H9 (cell line): ENCODE measurements at regions not wholly inside any gene's neighbourhood (a gene's known extent, or its start where the extent isn't known, plus 50 kb on each side); places are given as distances from the start of the nearest gene placed in this dataset.
A peak's percentile ranks its signal among the peaks of the same experiment; 100 is the strongest.

Experiments used
- DNase-seq: peaks from one replicate; pipeline ENCODE4 v3.0.0-alpha.2; 2017
- H2AFZ ChIP-seq: one replicate; pipeline ENCODE4 v1.6.1; 2013; ENCODE audit warnings: mild to moderate bottlenecking, low read length, control low read depth, moderate library complexity
- H2AK5ac ChIP-seq: 2 replicates; pipeline ENCODE4 v1.6.1; 2013; ENCODE audit warnings: low read length, control low read depth, mixed read lengths; ENCODE audit not compliant: insufficient read length
- H2BK120ac ChIP-seq: one replicate; pipeline ENCODE4 v1.6.1; 2013; ENCODE audit warnings: low read depth, mild to moderate bottlenecking, low read length, control low read depth, inconsistent platforms; ENCODE audit not compliant: poor library complexity, severe bottlenecking
- H2BK12ac ChIP-seq: 2 replicates; pipeline ENCODE4 v1.6.1; 2013; ENCODE audit warnings: low read length, control low read depth, mixed read lengths, low read depth; ENCODE audit not compliant: insufficient read length
- H2BK15ac ChIP-seq: 2 replicates; pipeline ENCODE4 v1.6.1; 2013; ENCODE audit warnings: low read depth, low read length, control low read depth
- H2BK20ac ChIP-seq: one replicate; pipeline ENCODE4 v1.6.1; 2013; ENCODE audit warnings: low read depth, mild to moderate bottlenecking, low read length, control low read depth, inconsistent platforms; ENCODE audit not compliant: poor library complexity, severe bottlenecking
- H2BK5ac ChIP-seq: 2 replicates; pipeline ENCODE4 v1.6.1; 2013; ENCODE audit warnings: low read length, control low read depth, mixed read lengths; ENCODE audit not compliant: insufficient read length
- H3K14ac ChIP-seq: 2 replicates; pipeline ENCODE4 v1.6.1; 2013; ENCODE audit warnings: low read length, control low read depth; ENCODE audit not compliant: insufficient read depth
- H3K18ac ChIP-seq: 2 replicates; pipeline ENCODE4 v1.6.1; 2013; ENCODE audit warnings: low read depth, mild to moderate bottlenecking, mixed read lengths, low read length, control low read depth; ENCODE audit not compliant: insufficient read length
- H3K23ac ChIP-seq: 2 replicates; pipeline ENCODE4 v1.6.1; 2013; ENCODE audit warnings: low read length, control low read depth, mixed read lengths, low read depth; ENCODE audit not compliant: insufficient read length
- H3K23me2 ChIP-seq: 2 replicates; pipeline ENCODE4 v1.6.1; 2013; ENCODE audit warnings: low read depth, mild to moderate bottlenecking, mixed read lengths, low read length, control low read depth; ENCODE audit not compliant: insufficient read length, poor library complexity, severe bottlenecking
- H3K27ac ChIP-seq: 2 replicates; pipeline ENCODE4 v1.5.1; 2013; ENCODE audit warnings: low read length, control low read depth, mixed read lengths, low read depth; ENCODE audit not compliant: insufficient read length
- H3K27me3 ChIP-seq: 2 replicates; pipeline ENCODE4 v1.6.1; 2013; ENCODE audit warnings: low read length, control low read depth, inconsistent platforms; ENCODE audit not compliant: insufficient read depth
- H3K4ac ChIP-seq: 2 replicates; pipeline ENCODE4 v1.6.1; 2013; ENCODE audit warnings: low read depth, mild to moderate bottlenecking, control low read depth, inconsistent platforms, low read length, moderate library complexity
- H3K4me1 ChIP-seq: 2 replicates; pipeline ENCODE4 v1.6.1; 2013; ENCODE audit warnings: low read length, control low read depth, inconsistent platforms; ENCODE audit not compliant: insufficient read depth
- H3K4me2 ChIP-seq: 2 replicates; pipeline ENCODE4 v1.6.1; 2013; ENCODE audit warnings: low read length, control low read depth, mixed read lengths; ENCODE audit not compliant: insufficient read length, insufficient read depth
- H3K56ac ChIP-seq: 2 replicates; pipeline ENCODE4 v1.6.1; 2013; ENCODE audit warnings: low read depth, mild to moderate bottlenecking, mixed read lengths, low read length, control low read depth; ENCODE audit not compliant: insufficient read length
- H3K79me1 ChIP-seq: 2 replicates; pipeline ENCODE4 v1.6.1; 2013; ENCODE audit warnings: low read depth, mild to moderate bottlenecking, moderate library complexity, low read length, control low read depth, inconsistent platforms; ENCODE audit not compliant: insufficient read depth, poor library complexity, severe bottlenecking
- H3K79me2 ChIP-seq: 2 replicates; pipeline ENCODE4 v1.6.1; 2013; ENCODE audit warnings: low read length, control low read depth, inconsistent platforms; ENCODE audit not compliant: insufficient read depth
- H3K9ac ChIP-seq: 2 replicates; pipeline ENCODE4 v1.6.1; 2013; ENCODE audit warnings: low read length, control low read depth, mixed read lengths; ENCODE audit not compliant: insufficient read length; ENCODE audit errors: extremely low read depth
- H3K9me3 ChIP-seq: one replicate; pipeline ENCODE4 v1.6.1; 2013; ENCODE audit warnings: low read depth, low read length, inconsistent platforms; ENCODE audit not compliant: control insufficient read depth
- H3T11ph ChIP-seq: one replicate; pipeline ENCODE4 v1.6.1; 2013; ENCODE audit warnings: mild to moderate bottlenecking, low read length, control low read depth, inconsistent platforms
- H4K20me1 ChIP-seq: one replicate; pipeline ENCODE4 v1.6.1; 2013; ENCODE audit not compliant: control insufficient read depth, insufficient read length, insufficient read depth
- H4K5ac ChIP-seq: 2 replicates; pipeline ENCODE4 v1.6.1; 2013; ENCODE audit warnings: low read depth, mild to moderate bottlenecking, mixed read lengths, low read length, control low read depth; ENCODE audit not compliant: insufficient read length
- H4K8ac ChIP-seq: replicated peaks from 2 replicates; pipeline ENCODE4 v1.6.1; 2013; ENCODE audit warnings: low read length, control low read depth, mixed read lengths, low read depth; ENCODE audit not compliant: insufficient read length
- H4K91ac ChIP-seq: 2 replicates; pipeline ENCODE4 v1.6.1; 2013; ENCODE audit warnings: low read depth, mild to moderate bottlenecking, moderate library complexity, mixed read lengths, low read length, control low read depth; ENCODE audit not compliant: insufficient read length
- H3K27ac Mint-ChIP-seq, 3 experiments: 2 replicates in 2 of 3; 3 replicates in 1 of 3; pipeline ENCODE4 v1.8.0; 2020 to 2021; ENCODE audit warnings: mixed read lengths in 3 of 3, mild to moderate bottlenecking in 1 of 3, moderate library complexity in 1 of 3
- H3K27me3 Mint-ChIP-seq: 2 replicates; pipeline ENCODE4 v1.8.0; 2021; ENCODE audit warnings: low read depth, mild to moderate bottlenecking, moderate library complexity, mixed read lengths
- H3K36me3 Mint-ChIP-seq, 3 experiments: 2 replicates in 2 of 3; 3 replicates in 1 of 3; pipeline ENCODE4 v1.8.0; 2020 to 2021; ENCODE audit warnings: low read depth in 3 of 3, mixed read lengths in 3 of 3; ENCODE audit not compliant: insufficient read depth in 1 of 3
- H3K4me1 Mint-ChIP-seq, 2 experiments: 2 replicates each; pipeline ENCODE4 v1.8.0; 2020; ENCODE audit warnings: mixed read lengths in 2 of 2
- H3K4me3 Mint-ChIP-seq, 2 experiments: 2 replicates in 1 of 2; 3 replicates in 1 of 2; pipeline ENCODE4 v1.8.0; 2020 to 2021; ENCODE audit warnings: mild to moderate bottlenecking in 2 of 2, mixed read lengths in 2 of 2, moderate library complexity in 1 of 2
- H3K9me3 Mint-ChIP-seq, 2 experiments: 2 replicates in 1 of 2; 3 replicates in 1 of 2; pipeline ENCODE4 v1.8.0; 2020; ENCODE audit warnings: mild to moderate bottlenecking in 2 of 2, mixed read lengths in 2 of 2, moderate library complexity in 1 of 2
- CTCF ChIP-seq: fragments of 200-600 bp; sonication (generic); conservative IDR thresholded peaks from 3 replicates; pipeline ENCODE4 v1.8.0; 2021; ENCODE audit warnings: antibody characterized with exemption, mild to moderate bottlenecking
- WGBS: extraction: QIAGEN DNeasy Blood & Tissue Kit; methylation state at CpG from one replicate; pipeline ENCODE4 v1.1.7; 2013; ENCODE audit warnings: missing lambda C conversion rate, low lambda C conversion rate, mixed read lengths; ENCODE audit not compliant: insufficient read length; ENCODE audit errors: extremely low coverage; 5-methylcytosine and 5-hydroxymethylcytosine counted together

DNA sequence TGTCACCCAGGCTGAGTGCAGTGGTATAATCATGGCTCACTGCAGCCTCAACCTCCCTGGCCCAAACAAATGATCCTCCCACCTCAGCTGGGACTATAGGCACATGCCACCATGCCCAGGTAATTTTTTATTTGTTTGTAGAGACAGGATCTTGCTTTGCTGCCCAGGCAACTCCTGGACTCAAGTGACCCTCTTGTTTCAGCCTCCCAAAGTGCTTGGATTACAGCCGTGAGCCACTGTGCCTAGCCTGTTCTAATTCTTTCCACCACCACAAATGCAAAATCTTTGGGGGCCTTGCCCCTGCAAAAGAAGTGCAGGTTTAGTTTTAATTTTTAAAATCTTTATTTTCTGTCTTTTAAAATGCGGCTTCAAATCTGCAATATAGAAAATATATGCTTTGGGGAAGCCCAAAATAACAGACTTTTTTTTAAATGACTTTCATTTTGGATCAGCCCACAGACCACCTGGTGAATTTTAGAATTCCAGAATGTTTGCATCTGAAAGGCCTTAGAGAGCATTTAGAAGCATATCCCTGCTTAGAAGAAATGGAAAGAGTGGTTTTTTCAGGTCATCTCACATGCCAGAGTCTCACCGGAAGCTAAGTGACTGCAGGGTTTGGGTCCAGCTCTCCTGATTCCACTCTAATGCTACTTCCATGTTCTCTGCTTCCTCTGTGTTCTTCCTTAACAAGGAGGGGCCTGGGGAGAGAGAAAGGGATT is 111.4 kb upstream of the FER start:
- Histone ChIP-seq H3K9ac (no peak overlapping the region), H3K23ac (no peak overlapping the region), H2AK5ac (no peak overlapping the region), H3K27ac (peak overlapping the region; percentile 66), H3K79me2 (no peaks in the 10 kb centered on the region), H3K23me2 (no peaks in the 10 kb centered on the region), H2BK5ac (no peak overlapping the region), H2BK120ac (no peak overlapping the region), H2BK15ac (no peak overlapping the region), H3K18ac (peak overlapping the region; percentile 34), H3K27me3 (no peaks in the 10 kb centered on the region), H4K5ac (no peak overlapping the region), H3K14ac (no peak overlapping the region), H3K4ac (no peak overlapping the region), H3K4me2 (no peak overlapping the region), H3K9me3 (no peaks in the 10 kb centered on the region), H3T11ph (no peak overlapping the region), H2BK12ac (no peak overlapping the region), H4K91ac (no peak overlapping the region), H4K20me1 (no peaks in the 10 kb centered on the region), H3K79me1 (no peaks in the 10 kb centered on the region), H2AFZ (no peak overlapping the region), H3K56ac (no peak overlapping the region), H4K8ac (no peak overlapping the region), H3K4me1 (peaks cover 4% of the 10 kb centered on the region), H2BK20ac (no peak overlapping the region)
- no peak for TF ChIP-seq CTCF
- H3K9me3 Mint-ChIP-seq: no peaks in the 10 kb centered on the region
- H3K27ac Mint-ChIP-seq: peak overlapping the region; percentile 83 to 96 (median 85)
- H3K27me3 Mint-ChIP-seq: peaks cover 1% of the 10 kb centered on the region; the same call in 1 of the 2 replicates
- H3K36me3 Mint-ChIP-seq: no peaks in the 10 kb centered on the region; a peak in 2 of 7 replicates
- H3K4me1 Mint-ChIP-seq: peaks cover 22 to 25% of the 10 kb centered on the region in 2 experiments
- H3K4me3 Mint-ChIP-seq: 0 out of 5 replicates have a peak overlapping the region, but pooled peaks of 1 of the 2 experiments have one; percentile 10
- DNase-seq: no peak
- WGBS: no CpG with 5 or more reads among the region's 3 CpGs
